SK-N-SH treated with all-trans-retinoic acid at 6 μM for 48 hours (cell line): ENCODE measurements at regions not wholly inside any gene's neighbourhood (a gene's known extent, or its start where the extent isn't known, plus 50 kb on each side); places are given as distances from the start of the nearest gene placed in this dataset.

Experiments used
- ARNTL ChIP-seq: fragments of 450-650 bp; formaldehyde crosslinking; IDR thresholded peaks from 2 replicates; pipeline ENCODE4 v1.5.0; 2020; ENCODE audit warnings: low read depth, mild to moderate bottlenecking, moderate library complexity, borderline replicate concordance
- BACH2 ChIP-seq: fragments of 250-450 bp; sonication (Bioruptor Pico); IDR thresholded peaks from 2 replicates; pipeline ENCODE4 v1.9.0; 2021; ENCODE audit warnings: mild to moderate bottlenecking, borderline replicate concordance
- CSDC2 ChIP-seq: fragments of 250-450 bp; sonication (Bioruptor Pico); IDR thresholded peaks from 2 replicates; pipeline ENCODE4 v1.5.0; 2020; ENCODE audit warnings: mild to moderate bottlenecking, moderate library complexity
- ESRRG ChIP-seq: fragments of 250-450 bp; sonication (Bioruptor Pico); IDR thresholded peaks from 2 replicates; pipeline ENCODE4 v1.6.1; 2021; ENCODE audit warnings: mild to moderate bottlenecking
- GLIS3 ChIP-seq: fragments of 250-450 bp; sonication (Bioruptor Pico); IDR thresholded peaks from 2 replicates; pipeline ENCODE4 v1.5.0; 2020; ENCODE audit warnings: mild to moderate bottlenecking, moderate library complexity
- POU6F1 ChIP-seq: fragments of 250-450 bp; sonication (Bioruptor Pico); IDR thresholded peaks from 2 replicates; pipeline ENCODE4 v1.8.0; 2021; ENCODE audit warnings: low read depth, mild to moderate bottlenecking, moderate library complexity, borderline replicate concordance
- PPARA ChIP-seq: fragments of 250-450 bp; sonication (Bioruptor Pico); IDR thresholded peaks from 2 replicates; pipeline ENCODE4 v1.5.0; 2020; ENCODE audit warnings: mild to moderate bottlenecking, borderline replicate concordance
- RARB ChIP-seq: fragments of 250-450 bp; sonication (Bioruptor Pico); IDR thresholded peaks from 2 replicates; pipeline ENCODE4 v1.8.0; 2021; ENCODE audit warnings: mild to moderate bottlenecking, moderate library complexity
- TCF4 ChIP-seq: fragments of 250-450 bp; sonication (Bioruptor Pico); IDR thresholded peaks from 2 replicates; pipeline ENCODE4 v1.8.0; 2021; ENCODE audit warnings: mild to moderate bottlenecking, moderate library complexity, borderline replicate concordance
- TSHZ2 ChIP-seq: fragments of 250-450 bp; sonication (Bioruptor Pico); IDR thresholded peaks from 2 replicates; pipeline ENCODE4 v1.5.0; 2020; ENCODE audit warnings: mild to moderate bottlenecking, moderate library complexity
- ZFP3 ChIP-seq: fragments of 250-450 bp; sonication (Bioruptor Pico); IDR thresholded peaks from 2 replicates; pipeline ENCODE4 v1.5.0; 2020; ENCODE audit warnings: mild to moderate bottlenecking, moderate library complexity
- TF ChIP-seq, protein P1 (sequence below): fragments of 250-450 bp; sonication (Bioruptor Pico); IDR thresholded peaks from 2 replicates; pipeline ENCODE4 v1.8.0; 2020; ENCODE audit warnings: mild to moderate bottlenecking, moderate library complexity, borderline replicate concordance
- TF ChIP-seq, protein P2 (sequence below): fragments of 250-450 bp; sonication (Bioruptor Pico); IDR thresholded peaks from 2 replicates; pipeline ENCODE4 v1.5.1; 2020; ENCODE audit warnings: low read depth, mild to moderate bottlenecking, moderate library complexity
- TF ChIP-seq, protein P3 (sequence below): fragments of 250-450 bp; sonication (Bioruptor Pico); IDR thresholded peaks from 2 replicates; pipeline ENCODE4 v1.5.1; 2021; ENCODE audit warnings: mild to moderate bottlenecking, moderate library complexity

DNA sequence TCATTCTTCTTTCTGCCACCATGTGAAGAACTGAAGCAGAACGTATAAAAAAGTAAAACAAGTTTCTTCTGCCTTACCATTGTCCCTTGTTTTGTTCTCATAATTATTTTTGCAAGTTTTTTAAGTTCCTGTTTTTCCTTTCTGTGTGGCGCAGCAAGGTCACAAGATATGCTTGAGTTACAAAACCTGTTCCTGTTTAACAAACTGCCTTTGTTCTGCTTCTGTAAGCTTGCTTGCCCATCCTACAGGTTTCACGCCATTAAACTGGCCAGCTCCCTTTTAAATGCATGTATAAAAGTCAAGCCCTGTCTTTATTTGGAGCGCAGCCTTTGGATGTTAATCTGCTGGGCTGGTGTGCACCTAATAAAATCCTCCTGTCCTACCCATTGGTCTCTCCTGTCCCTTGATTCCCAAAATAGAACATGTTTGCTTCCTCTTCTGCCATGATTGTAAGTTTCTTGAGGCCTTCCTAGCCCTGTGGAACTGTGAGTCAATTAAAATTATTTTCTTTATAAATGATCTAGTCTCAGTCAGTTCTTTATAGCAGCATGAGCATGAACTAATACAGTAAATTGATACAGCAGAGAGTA lies 1115.4 kb downstream of the SLITRK1 start:
- TF ChIP-seq TSHZ2 (no peak), PPARA (no peak), ZFP3 (CRISPR knock-in tag) (no peak), ARNTL (CRISPR knock-in tag) (no peak), CSDC2 (CRISPR knock-in tag) (no peak), BACH2 (CRISPR knock-in tag) (no peak), TCF4 (CRISPR knock-in tag) (no peak), GLIS3 (CRISPR knock-in tag) (no peak), RARB (CRISPR knock-in tag) (no peak), ESRRG (CRISPR knock-in tag) (no peak), POU6F1 (CRISPR knock-in tag) (no peak)
- TF ChIP-seq, protein P1, sequence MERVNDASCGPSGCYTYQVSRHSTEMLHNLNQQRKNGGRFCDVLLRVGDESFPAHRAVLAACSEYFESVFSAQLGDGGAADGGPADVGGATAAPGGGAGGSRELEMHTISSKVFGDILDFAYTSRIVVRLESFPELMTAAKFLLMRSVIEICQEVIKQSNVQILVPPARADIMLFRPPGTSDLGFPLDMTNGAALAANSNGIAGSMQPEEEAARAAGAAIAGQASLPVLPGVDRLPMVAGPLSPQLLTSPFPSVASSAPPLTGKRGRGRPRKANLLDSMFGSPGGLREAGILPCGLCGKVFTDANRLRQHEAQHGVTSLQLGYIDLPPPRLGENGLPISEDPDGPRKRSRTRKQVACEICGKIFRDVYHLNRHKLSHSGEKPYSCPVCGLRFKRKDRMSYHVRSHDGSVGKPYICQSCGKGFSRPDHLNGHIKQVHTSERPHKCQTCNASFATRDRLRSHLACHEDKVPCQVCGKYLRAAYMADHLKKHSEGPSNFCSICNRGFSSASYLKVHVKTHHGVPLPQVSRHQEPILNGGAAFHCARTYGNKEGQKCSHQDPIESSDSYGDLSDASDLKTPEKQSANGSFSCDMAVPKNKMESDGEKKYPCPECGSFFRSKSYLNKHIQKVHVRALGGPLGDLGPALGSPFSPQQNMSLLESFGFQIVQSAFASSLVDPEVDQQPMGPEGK (CRISPR knock-in tag), result no peak
- TF ChIP-seq, protein P2, sequence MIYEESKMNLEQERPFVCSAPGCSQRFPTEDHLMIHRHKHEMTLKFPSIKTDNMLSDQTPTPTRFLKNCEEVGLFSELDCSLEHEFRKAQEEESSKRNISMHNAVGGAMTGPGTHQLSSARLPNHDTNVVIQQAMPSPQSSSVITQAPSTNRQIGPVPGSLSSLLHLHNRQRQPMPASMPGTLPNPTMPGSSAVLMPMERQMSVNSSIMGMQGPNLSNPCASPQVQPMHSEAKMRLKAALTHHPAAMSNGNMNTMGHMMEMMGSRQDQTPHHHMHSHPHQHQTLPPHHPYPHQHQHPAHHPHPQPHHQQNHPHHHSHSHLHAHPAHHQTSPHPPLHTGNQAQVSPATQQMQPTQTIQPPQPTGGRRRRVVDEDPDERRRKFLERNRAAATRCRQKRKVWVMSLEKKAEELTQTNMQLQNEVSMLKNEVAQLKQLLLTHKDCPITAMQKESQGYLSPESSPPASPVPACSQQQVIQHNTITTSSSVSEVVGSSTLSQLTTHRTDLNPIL, result no peak
- TF ChIP-seq, protein P3, sequence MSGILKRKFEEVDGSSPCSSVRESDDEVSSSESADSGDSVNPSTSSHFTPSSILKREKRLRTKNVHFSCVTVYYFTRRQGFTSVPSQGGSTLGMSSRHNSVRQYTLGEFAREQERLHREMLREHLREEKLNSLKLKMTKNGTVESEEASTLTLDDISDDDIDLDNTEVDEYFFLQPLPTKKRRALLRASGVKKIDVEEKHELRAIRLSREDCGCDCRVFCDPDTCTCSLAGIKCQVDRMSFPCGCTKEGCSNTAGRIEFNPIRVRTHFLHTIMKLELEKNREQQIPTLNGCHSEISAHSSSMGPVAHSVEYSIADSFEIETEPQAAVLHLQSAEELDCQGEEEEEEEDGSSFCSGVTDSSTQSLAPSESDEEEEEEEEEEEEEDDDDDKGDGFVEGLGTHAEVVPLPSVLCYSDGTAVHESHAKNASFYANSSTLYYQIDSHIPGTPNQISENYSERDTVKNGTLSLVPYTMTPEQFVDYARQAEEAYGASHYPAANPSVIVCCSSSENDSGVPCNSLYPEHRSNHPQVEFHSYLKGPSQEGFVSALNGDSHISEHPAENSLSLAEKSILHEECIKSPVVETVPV (CRISPR knock-in tag), result no peak
